NB4 (cell line): ENCODE measurements at regions not wholly inside any gene's neighbourhood (a gene's known extent, or its start where the extent isn't known, plus 50 kb on each side); places are given as distances from the start of the nearest gene placed in this dataset.

Source experiments
- MYC ChIP-seq: IDR thresholded peaks from 2 replicates; pipeline ENCODE4 v1.6.1; 2011; ENCODE audit warnings: low read depth, low read length
- POLR2A ChIP-seq: IDR thresholded peaks from 2 replicates; pipeline ENCODE4 v1.6.1; 2011; ENCODE audit warnings: mild to moderate bottlenecking; ENCODE audit not compliant: insufficient read length; ENCODE audit errors: extremely low read depth
- TF ChIP-seq, protein P1 (sequence below): IDR thresholded peaks from one replicate; pipeline ENCODE4 v1.5.1; 2012; ENCODE audit warnings: low read depth, low read length
- TF ChIP-seq, protein P2 (sequence below): IDR thresholded peaks from 2 replicates; pipeline ENCODE4 v1.6.1; 2011; ENCODE audit warnings: low read depth, low read length

- TF ChIP-seq, protein P1, sequence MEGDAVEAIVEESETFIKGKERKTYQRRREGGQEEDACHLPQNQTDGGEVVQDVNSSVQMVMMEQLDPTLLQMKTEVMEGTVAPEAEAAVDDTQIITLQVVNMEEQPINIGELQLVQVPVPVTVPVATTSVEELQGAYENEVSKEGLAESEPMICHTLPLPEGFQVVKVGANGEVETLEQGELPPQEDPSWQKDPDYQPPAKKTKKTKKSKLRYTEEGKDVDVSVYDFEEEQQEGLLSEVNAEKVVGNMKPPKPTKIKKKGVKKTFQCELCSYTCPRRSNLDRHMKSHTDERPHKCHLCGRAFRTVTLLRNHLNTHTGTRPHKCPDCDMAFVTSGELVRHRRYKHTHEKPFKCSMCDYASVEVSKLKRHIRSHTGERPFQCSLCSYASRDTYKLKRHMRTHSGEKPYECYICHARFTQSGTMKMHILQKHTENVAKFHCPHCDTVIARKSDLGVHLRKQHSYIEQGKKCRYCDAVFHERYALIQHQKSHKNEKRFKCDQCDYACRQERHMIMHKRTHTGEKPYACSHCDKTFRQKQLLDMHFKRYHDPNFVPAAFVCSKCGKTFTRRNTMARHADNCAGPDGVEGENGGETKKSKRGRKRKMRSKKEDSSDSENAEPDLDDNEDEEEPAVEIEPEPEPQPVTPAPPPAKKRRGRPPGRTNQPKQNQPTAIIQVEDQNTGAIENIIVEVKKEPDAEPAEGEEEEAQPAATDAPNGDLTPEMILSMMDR: no peak
- TF ChIP-seq POLR2A (no peak), MYC (no peak)
- TF ChIP-seq, protein P2, sequence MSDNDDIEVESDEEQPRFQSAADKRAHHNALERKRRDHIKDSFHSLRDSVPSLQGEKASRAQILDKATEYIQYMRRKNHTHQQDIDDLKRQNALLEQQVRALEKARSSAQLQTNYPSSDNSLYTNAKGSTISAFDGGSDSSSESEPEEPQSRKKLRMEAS: no peak
These were observed 1308.7 kb downstream of the REEP3 start for GRCh38 chr10:64829888-64830412.
